Testis (tissue), 2 donors: ENCODE measurements at regions not wholly inside any gene's neighbourhood (a gene's known extent, or its start where the extent isn't known, plus 50 kb on each side); places are given as distances from the start of the nearest gene placed in this dataset.

Experiments
- CTCF ChIP-seq, 3 experiments: fragments of 450-650 bp in 2 of 3; fragments of 200-600 bp in 1 of 3; sonication (generic) in 1 of 3; IDR thresholded peaks; one replicate each; pipeline ENCODE4 v1.5.1; 2016 to 2019; ENCODE audit warnings: antibody characterized with exemption in 3 of 3, mild to moderate bottlenecking in 2 of 3, moderate library complexity in 1 of 3
- POLR2A ChIP-seq: fragments of 450-650 bp; IDR thresholded peaks from one replicate; pipeline ENCODE4 v1.6.1; 2017; ENCODE audit warnings: antibody characterized with exemption, mild to moderate bottlenecking, moderate library complexity

DNA sequence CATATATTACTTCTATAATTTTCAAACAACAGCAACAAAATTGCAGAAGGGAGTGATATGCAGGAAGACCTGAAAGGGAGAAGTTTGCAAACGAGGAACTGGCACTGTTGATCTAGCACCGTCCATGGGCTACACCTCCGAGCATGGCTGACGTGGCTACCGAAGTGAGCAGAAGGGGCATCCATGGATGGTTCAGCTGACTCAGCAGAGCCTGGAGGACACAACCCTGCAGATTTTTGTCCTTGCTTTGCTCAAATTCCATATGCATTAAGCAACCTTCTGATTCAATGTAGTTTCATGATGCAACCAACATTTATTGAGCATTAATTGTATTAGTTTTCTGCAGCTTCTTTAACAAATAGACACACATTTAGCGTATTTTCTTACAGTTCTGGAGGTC, 191.2 kb downstream of the C1orf94 start:
- TF ChIP-seq CTCF (IDR thresholded peaks at IDR 0.05): no peak
- TF ChIP-seq POLR2A: no peak
